ENCODE measurements at regions not wholly inside any gene's neighbourhood (a gene's known extent, or its start where the extent isn't known, plus 50 kb on each side); places are given as distances from the start of the nearest gene placed in this dataset.

- Histone ChIP-seq H3K36me3 (no peaks in the 10 kb centered on the region), H3K4me1 (replicated peaks) (no peaks in the 10 kb centered on the region), H3K27me3 (replicated peaks; ENCODE audit: insufficient read depth) (no peaks in the 10 kb centered on the region), H3K27ac (no peak overlapping the region), H3K9me3 (no peaks in the 10 kb centered on the region), H3K4me3 (no peak overlapping the region)
- intact Hi-C loops (cut with DNase I): no loop called here
- TF ChIP-seq CTCF (IDR thresholded peaks at IDR 0.05) (no peak), POLR2A (IDR thresholded peaks at IDR 0.05) (no peak), POLR2AphosphoS5 (IDR thresholded peaks at IDR 0.05) (no peak)
- no peak for DNase-seq (ENCODE audit: low spot score)
These were observed 1731.7 kb downstream of the ARAP2 start for GRCh38 chr4:34512616-34513015.

GRCh38 chr4:34516524-34516923 is 1727.8 kb downstream of the ARAP2 start:
- Histone ChIP-seq H3K4me3 (no peak overlapping the region), H3K4me1 (replicated peaks) (no peaks in the 10 kb centered on the region), H3K27ac (no peak overlapping the region), H3K27me3 (replicated peaks; ENCODE audit: insufficient read depth) (no peaks in the 10 kb centered on the region), H3K9me3 (no peaks in the 10 kb centered on the region), H3K36me3 (no peaks in the 10 kb centered on the region)
- TF ChIP-seq CTCF (IDR thresholded peaks at IDR 0.05): no peak
- no peak for TF ChIP-seq POLR2A (IDR thresholded peaks at IDR 0.05)
- TF ChIP-seq POLR2AphosphoS5 (IDR thresholded peaks at IDR 0.05): no peak
- WGBS: 75% methylated on average over 3 of the region's 3 CpGs
- intact Hi-C loops (cut with DNase I): no loop called here
- DNase-seq (ENCODE audit: low spot score): no peak

- TF ChIP-seq POLR2A (IDR thresholded peaks at IDR 0.05) (no peak), CTCF (IDR thresholded peaks at IDR 0.05) (no peak), POLR2AphosphoS5 (IDR thresholded peaks at IDR 0.05) (no peak)
- H3K9me3 ChIP-seq: no peaks in the 10 kb centered on the region
- no peak overlapping the region for H3K4me3 ChIP-seq
- intact Hi-C loops (cut with DNase I): no loop called here
- no peak overlapping the region for H3K27ac ChIP-seq
- no peak for DNase-seq (ENCODE audit: low spot score)
- 35% methylated on average over 4 of the region's 4 CpGs for WGBS
- no peaks in the 10 kb centered on the region for H3K36me3 ChIP-seq
- H3K4me1 ChIP-seq (replicated peaks): no peaks in the 10 kb centered on the region
- no peaks in the 10 kb centered on the region for H3K27me3 ChIP-seq (replicated peaks; ENCODE audit: insufficient read depth)
These were observed 1709.4 kb downstream of the ARAP2 start for GRCh38 chr4:34534916-34535315.

GRCh38 chr4:34566091-34566490 is 1678.2 kb downstream of the ARAP2 start:
- H3K9me3 ChIP-seq: no peaks in the 10 kb centered on the region
- no peak for TF ChIP-seq CTCF (IDR thresholded peaks at IDR 0.05)
- TF ChIP-seq POLR2A (IDR thresholded peaks at IDR 0.05): no peak
- no peak for TF ChIP-seq POLR2AphosphoS5 (IDR thresholded peaks at IDR 0.05)
- no peak for DNase-seq (ENCODE audit: low spot score)
- no peaks in the 10 kb centered on the region for H3K4me1 ChIP-seq (replicated peaks)
- H3K27ac ChIP-seq: no peak overlapping the region
- no peak overlapping the region for H3K4me3 ChIP-seq
- WGBS: 20% methylated on average over 2 of the region's 2 CpGs
- no peaks in the 10 kb centered on the region for H3K36me3 ChIP-seq
- no peaks in the 10 kb centered on the region for H3K27me3 ChIP-seq (replicated peaks; ENCODE audit: insufficient read depth)
- intact Hi-C loops (cut with DNase I): no loop called here

- Histone ChIP-seq H3K4me1 (replicated peaks) (no peaks in the 10 kb centered on the region), H3K9me3 (no peaks in the 10 kb centered on the region), H3K27ac (no peak overlapping the region), H3K36me3 (no peaks in the 10 kb centered on the region), H3K4me3 (no peak overlapping the region), H3K27me3 (replicated peaks; ENCODE audit: insufficient read depth) (no peaks in the 10 kb centered on the region)
- TF ChIP-seq POLR2AphosphoS5 (IDR thresholded peaks at IDR 0.05) (no peak), CTCF (IDR thresholded peaks at IDR 0.05) (no peak), POLR2A (IDR thresholded peaks at IDR 0.05) (no peak)
- intact Hi-C loops (cut with DNase I): no loop called here
- DNase-seq (ENCODE audit: low spot score): no peak
- WGBS: 53% methylated on average over 3 of the region's 3 CpGs
These were observed 1672.3 kb downstream of the ARAP2 start for GRCh38 chr4:34572026-34572425.
